NCI-H1105 (cell line): ENCODE measurements at regions not wholly inside any gene's neighbourhood (a gene's known extent, or its start where the extent isn't known, plus 50 kb on each side); places are given as distances from the start of the nearest gene placed in this dataset.

ENCODE experiments used
- DNase-seq: peaks from one replicate; lab custom pipeline; 2025; lab: John Stamatoyannopoulos, UW

DNA sequence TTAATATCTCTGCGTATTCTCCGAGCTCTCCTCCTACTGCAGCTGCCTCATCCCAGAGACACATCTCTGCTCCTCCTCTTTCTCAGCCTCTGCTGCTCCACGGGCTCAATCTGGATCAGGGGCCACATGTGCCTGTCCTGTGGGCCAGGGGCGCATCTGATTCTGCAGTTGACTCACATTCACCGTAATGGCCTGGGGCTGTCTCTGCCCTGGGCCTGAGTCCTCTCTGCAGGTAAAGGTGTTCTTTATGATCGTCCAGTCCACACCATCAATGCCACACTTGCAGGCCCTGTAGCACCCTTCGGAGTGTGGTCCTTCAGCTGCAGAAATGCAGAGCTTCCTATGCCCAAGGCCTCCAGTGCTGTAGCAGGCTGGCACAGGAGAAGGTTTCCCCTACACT lies 154.5 kb downstream of the OAT start:
- no peak for DNase-seq

- no peak for DNase-seq
Observed at GRCh38 chr10:124263726-124264125, 155.0 kb downstream of the OAT start.

DNA sequence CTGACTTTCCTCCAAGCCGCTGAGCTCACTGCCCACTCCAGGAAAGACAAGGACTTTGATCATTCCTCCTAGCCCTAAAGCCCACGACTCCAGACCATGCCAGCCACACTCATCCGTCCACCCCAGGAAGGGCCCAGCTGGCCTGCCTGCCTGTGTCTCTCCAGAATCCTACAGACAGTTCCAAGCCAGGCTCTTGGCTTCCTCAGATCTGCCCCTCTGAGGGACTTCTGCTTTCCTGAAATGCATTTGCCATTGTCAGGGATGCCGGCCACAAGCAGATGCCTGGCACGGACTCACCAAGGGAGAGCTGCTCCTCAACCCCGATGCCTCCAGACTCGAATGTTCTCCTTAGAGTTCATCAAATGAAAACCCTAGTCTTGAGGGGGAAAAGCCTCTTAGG lies 155.8 kb downstream of the OAT start:
- no peak for DNase-seq

GRCh38 chr10:124262234-124262865 lies 156.4 kb downstream of the OAT start:
- no peak for DNase-seq

- DNase-seq: no peak
Observed at GRCh38 chr10:124259139-124259825, 159.4 kb downstream of the OAT start.

DNA sequence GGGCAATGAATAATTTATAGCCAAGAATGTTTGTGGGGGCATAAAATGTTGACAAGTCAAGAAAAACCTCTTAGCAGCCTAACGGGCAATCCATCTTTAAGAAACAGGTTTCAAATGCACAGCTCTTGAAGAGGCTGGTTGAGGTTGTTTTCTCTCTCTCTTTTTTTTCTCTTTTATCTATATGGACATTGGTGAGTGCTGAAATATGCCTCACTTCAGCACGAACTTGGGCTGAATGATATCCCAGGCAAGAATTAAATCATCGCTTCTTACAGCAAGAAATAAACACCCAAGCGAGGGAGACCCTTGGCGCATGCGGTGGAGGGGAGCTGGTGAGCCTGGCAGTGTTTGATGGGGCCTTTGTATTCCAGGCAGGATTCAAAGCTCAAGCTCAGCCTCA lies 160.9 kb downstream of the OAT start:
- DNase-seq: no peak

- no peak for DNase-seq
Observed at GRCh38 chr10:124256151-124256550, 162.6 kb downstream of the OAT start.

GRCh38 chr10:124255556-124255955 lies 162.2 kb upstream of the CHST15 start:
- DNase-seq: no peak

GRCh38 chr10:124254490-124254889 lies 161.1 kb upstream of the CHST15 start:
- no peak for DNase-seq

DNA sequence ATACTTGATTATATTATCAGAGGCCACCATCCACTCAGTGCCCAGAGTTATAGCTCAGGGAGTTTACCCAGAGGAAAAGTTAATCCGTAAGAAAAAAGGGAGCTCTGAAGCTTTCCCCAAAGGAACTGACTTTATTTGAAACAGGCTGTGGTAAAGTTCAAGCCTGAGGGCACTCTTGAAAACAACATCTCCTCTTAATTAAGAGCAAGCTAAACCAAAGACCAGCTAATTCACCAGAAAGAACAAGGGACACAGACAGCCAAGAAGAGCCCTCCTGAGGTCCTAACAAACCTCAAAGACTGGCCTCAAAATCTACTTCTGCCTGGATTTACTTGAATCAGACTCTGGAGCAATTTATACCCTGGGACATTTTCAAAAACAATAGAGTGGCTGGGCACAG lies 159.6 kb upstream of the CHST15 start:
- no peak for DNase-seq

GRCh38 chr10:124252097-124252715 lies 158.8 kb upstream of the CHST15 start:
- DNase-seq: no peak

GRCh38 chr10:124251317-124252065 lies 158.1 kb upstream of the CHST15 start:
- DNase-seq: no peak

DNA sequence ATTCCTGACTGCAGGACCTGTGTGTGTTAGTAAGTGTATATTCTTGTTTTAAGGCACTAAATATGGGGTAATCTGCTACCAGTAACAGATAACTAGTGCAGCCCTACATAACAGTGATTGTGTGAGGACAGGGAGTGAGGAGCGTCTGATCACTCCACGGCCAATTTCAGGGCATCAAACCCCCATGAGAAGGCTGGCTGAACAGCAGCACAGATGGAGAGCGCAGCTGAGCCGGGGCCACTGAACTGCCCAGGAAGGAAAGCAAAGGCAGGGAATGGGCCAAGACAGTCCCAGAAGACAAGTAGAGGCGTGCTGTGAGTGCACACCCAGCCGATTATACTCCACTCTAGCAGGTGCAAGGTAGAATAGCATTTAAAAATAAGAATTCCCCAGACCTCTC lies 157.1 kb upstream of the CHST15 start:
- DNase-seq: peak; percentile 34

- no peak for DNase-seq
Observed at GRCh38 chr10:124249812-124250432, 156.5 kb upstream of the CHST15 start.

GRCh38 chr10:124249196-124249595 lies 155.8 kb upstream of the CHST15 start:
- no peak for DNase-seq

GRCh38 chr10:124248056-124249045 lies 155.0 kb upstream of the CHST15 start:
- DNase-seq: no peak

- no peak for DNase-seq
Observed at GRCh38 chr10:124245806-124246440, 152.5 kb upstream of the CHST15 start.

DNA sequence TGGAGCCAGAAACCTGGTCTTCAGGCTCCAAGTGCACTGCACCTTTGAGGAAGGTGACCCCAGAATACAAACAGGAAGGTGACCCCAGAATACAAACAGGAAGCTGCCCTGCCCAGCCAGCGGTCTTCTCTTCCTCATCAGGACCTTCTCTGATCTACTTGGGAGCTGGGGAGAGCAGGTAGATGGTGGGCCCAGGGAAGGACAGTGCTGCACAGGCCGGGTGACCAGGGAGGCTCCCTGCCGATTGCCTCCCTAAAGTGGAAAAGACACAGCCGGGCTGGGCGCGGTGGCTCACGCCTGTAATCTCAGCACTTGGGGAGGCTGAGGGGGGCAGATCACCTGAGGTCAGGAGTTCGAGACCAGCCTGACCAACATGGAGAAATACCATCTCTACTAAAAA lies 151.8 kb upstream of the CHST15 start:
- no peak for DNase-seq

DNA sequence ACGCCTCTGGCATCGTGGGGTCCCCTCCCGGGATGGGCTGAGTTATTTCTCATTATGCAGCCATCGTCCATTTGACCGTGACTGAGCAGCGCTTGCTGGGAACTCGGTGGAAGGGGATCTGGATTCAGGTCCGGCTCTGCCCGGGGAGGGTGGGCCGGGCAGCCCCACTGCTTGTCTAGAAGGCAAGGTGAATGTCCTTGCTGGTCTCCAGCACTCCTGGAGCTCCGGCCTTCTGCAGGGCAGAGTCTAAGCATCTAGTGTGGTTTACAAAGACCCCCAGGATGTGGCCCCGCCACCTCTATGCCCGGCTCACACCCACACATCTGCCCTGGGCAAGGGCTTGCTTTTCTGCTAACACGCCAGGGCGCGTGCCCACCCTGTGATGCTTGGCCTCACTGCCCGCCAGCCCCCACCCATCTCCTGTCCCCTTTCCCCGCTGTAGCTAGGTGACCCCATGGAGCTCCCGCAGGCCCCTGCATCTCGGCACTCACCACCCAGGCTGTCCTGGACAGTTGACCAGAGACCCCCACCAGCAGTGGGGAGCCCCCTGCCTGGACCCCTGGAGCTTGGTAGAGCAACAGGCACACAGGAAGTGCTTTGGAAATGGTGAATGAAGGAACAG lies 151.0 kb upstream of the CHST15 start:
- no peak for DNase-seq

DNA sequence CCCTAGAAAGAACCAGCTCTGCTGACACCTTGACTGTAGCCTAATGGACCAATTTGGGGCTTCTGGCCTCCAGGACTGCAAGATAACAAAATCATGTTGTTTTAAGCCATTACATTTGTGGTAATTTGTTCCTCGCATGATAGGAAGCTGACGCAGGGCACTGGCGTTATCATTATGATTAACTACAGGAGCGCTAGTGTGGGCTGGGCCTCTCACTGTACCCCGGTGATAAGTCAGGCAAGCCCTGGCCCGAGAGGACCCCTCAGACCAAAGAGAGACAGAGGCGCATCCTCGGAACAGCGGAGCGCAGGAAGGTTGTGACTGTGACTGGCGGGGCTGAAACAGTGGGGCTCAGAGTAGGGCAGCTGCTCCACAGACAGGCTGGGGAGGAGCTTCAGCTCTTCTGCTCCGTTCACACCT lies 150.3 kb upstream of the CHST15 start:
- no peak for DNase-seq
